ENCODE measurements at regions not wholly inside any gene's neighbourhood (a gene's known extent, or its start where the extent isn't known, plus 50 kb on each side); places are given as distances from the start of the nearest gene placed in this dataset.

DNA sequence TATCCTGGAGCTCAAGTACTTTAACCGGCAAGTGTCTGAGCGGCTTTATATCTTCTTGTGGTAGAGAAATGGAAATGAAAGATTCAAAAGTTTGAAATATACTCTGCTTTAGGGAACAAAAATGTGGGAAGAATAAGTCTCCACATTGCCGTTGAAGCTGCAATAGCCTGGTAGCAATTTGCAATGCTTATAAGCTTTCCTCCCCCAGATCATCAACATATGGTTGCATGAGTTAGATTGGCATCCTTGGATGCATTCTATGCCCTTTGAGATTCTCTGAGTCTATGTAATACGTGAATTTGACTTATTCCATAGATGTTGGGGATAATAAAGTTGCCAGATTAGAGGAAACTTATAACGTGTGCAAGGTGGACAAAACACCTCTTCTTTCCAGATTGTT lies 86.1 kb upstream of the KCNK1 start:
- TF ChIP-seq EZH2phosphoT487 (IDR thresholded peaks at IDR 0.05; ENCODE audit: insufficient read depth, low read depth) (no peak), EZH2 (IDR thresholded peaks at IDR 0.05; ENCODE audit: insufficient read depth, poor library complexity, severe bottlenecking) (no peak)

All from GM23248 (cell line).